HG03196 (cell line): ENCODE measurements at regions not wholly inside any gene's neighbourhood (a gene's known extent, or its start where the extent isn't known, plus 50 kb on each side); places are given as distances from the start of the nearest gene placed in this dataset.
"Not testable (repeated sequence)": the region's sequence is repeated elsewhere in the genome, so short reads cannot be mapped to it uniquely, and the experiment has no call there.

Experiments used
- ATAC-seq: cut with Tn5 transposase; IDR thresholded peaks from one replicate; pipeline ENCODE4 v1.9.1; 2021; ENCODE audit not compliant: unreplicated experiment

DNA sequence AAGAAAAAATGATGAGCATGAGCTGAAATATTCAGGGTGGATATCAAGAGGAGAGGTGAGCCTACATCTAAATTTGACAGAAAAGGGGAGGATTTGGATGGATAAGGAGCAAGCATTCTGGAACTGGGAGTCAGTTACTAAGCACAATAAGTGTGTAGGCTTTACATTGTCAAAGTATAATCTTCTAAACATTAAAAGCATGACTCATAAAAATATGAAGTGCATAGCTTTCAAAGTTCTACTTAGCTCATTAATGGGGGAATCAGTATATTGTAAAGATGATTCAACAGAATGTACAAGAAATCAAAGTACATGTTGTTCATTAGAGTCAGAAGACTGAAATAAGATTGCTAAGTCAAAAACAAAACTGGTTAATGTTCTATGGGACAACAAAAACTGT, 248.0 kb upstream of the GAS1 start:
- ATAC-seq: no peak

- no peak for ATAC-seq
These were observed 250.2 kb upstream of the GAS1 start for GRCh38 chr9:87197349-87198130.

DNA sequence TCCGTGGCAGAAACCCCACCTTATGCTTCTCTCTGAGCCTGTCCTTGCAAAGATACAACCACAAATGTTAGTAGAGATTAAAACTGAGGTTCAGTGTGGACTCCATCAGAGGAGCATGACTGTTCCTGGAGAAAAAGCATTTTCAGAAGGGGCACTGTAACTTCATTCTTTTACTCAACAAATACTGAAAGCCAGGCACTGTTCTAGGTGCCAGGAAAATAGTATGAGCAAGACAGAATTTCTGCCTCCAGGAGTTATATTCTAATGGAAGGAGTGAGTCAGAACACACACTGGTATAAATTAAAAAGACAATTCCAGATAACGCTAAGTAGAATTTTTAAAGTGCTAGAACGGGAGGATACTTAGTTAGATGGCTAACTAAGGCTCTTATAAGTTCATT, 251.4 kb upstream of the GAS1 start:
- ATAC-seq: no peak

DNA sequence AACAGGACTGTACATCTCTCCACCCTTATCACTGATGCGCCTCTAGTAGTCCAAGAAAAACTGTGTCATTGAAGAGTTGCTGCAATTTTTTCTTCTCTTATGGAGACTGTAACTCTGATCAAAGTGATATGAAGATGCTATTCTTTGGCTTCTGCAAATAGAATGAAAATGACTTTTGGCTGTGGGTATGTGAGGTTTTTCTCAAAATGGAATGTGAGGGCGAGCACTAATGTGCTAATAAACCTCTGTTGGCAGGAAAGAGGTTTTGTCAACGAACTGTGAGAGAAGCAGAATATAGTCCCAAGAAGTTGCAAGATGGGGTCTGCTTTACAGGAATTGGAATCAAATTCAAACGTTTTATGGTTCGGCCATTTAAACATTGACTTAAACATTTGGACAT, 252.0 kb upstream of the GAS1 start:
- no peak for ATAC-seq

- ATAC-seq: no peak
These were observed 252.5 kb upstream of the GAS1 start for GRCh38 chr9:87199782-87200181.

DNA sequence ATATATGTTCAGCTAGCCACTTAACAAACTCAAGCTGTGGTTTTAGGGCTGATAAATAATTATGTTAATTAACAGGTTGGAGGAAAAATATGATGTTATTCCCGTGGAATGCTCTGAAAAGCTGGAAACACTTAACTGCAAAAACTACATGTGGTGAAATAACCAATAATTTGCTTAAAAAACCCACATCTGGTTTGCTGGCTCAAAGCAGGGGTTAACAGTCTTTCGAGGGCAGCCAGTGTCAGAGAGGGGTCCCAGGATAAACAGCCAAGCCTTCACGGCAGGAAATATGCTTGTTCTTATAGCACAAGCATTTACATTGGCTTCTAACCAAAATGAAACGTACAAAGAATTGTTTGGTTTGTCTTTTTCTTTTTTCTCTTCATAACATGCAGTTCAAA, 254.0 kb upstream of the GAS1 start:
- no peak for ATAC-seq

DNA sequence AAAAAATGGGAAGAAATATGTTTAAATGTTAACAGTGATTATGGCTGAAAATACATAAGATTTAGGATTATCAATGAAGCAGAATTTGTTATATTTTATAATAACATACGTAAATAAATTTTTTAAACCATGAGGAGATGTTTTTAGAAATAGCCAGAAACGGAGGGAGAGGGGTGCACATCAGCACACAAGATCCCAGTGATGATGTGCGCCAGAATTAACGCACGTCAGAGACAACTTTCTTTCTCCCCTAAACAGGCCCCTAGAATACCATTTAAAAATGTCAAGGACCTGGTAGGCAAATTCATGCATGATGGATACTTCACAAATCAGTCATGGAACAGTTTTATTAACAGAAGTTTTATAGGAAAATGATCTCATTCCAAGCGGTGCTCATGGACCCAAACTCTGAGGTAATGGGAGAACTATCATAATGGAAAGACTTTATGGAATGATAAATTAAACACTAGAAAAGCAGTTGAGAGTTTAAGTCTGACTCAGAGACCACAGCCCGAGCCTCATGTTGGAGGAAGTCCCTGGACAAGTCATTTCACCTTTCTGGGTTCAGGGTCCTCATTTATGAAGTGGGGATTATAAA, 258.9 kb upstream of the GAS1 start:
- no peak for ATAC-seq

GRCh38 chr9:87210658-87211057, 263.4 kb upstream of the GAS1 start:
- not testable (repeated sequence) for ATAC-seq

DNA sequence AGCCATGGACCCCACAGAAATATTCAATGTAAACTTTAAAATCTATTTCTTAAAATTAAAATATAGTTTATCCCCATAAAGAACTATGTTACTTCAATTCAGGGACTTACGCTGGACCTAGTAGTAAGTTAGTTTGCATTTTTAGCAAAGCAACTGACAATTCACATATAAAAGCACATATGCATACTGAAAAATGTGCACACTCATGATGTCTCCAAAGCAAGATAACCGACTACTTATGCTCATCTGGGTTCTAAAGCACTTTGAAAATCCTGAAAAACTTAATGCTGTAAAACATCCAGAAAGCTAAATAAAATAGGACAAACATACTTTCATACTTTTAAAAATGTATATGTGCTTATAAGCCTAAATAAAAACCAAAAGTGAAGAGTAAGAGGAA, 264.4 kb upstream of the GAS1 start:
- ATAC-seq: no peak

GRCh38 chr9:87212605-87213021, 265.3 kb upstream of the GAS1 start:
- ATAC-seq: no peak

DNA sequence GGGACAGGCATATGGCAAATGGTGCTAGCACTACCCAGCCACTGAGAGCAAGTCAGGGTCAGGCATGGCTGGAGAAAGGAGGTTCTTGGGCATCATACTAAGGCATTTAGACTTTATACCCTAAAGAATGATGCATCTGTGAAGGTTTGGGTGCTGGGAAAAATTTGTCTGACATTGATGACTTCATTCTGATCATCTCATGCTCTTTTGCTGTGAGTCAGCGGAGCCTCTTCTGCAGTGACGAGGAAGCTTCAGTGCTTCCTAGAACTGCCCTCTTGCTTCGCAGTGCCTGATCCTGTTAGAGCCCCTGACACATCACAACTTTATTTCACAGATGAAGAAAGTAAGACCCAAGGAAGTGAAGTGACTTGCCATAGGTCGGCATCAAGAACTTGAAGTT, 266.6 kb upstream of the GAS1 start:
- ATAC-seq: no peak

DNA sequence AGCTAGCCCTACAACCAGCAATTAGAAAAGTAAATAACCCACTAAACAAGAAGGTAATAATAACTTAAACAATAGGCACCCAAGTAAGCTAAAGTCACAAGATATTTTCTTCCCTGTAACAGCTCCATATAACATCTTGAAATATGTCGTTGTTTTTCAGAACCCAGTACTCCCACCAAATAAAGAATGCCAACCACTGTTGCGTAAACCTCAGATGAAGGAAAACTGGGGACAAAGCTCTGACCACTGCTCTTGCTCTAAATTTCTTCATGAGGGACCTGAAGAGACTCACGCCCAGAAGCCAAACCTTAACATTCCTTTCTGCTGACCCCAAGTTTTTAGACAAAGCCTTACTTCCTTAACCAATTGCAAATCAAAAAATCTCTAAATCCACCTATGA, 267.7 kb upstream of the GAS1 start:
- no peak for ATAC-seq

GRCh38 chr9:87216036-87216435, 268.7 kb upstream of the GAS1 start:
- no peak for ATAC-seq

DNA sequence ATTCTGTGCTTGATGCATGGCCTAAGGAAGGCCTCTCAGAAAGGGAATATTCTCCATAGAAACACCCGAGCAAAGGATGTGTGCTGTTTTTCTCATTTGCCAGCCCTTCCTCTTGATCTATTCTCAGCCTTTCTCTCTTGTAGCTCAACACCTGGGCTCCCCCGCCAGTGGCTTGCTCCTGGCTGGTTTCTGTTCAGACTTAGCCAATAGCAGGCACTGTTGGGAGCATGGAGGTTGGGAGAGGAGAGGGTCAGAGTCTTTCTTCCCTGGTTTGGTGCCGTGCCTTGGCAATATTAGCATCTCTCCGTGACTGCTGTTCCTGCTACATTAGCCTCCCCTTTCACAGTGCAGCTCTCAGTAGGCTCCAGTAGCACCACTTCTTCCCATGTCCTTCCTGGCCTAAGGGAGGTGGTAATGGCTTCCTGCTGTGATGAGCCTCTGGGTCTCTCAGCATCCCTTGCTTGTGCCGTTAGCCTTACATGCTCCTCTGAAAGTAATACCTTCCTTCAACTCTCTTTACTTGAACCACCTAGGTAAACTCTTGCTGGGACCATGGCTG, 269.7 kb upstream of the GAS1 start:
- no peak for ATAC-seq

DNA sequence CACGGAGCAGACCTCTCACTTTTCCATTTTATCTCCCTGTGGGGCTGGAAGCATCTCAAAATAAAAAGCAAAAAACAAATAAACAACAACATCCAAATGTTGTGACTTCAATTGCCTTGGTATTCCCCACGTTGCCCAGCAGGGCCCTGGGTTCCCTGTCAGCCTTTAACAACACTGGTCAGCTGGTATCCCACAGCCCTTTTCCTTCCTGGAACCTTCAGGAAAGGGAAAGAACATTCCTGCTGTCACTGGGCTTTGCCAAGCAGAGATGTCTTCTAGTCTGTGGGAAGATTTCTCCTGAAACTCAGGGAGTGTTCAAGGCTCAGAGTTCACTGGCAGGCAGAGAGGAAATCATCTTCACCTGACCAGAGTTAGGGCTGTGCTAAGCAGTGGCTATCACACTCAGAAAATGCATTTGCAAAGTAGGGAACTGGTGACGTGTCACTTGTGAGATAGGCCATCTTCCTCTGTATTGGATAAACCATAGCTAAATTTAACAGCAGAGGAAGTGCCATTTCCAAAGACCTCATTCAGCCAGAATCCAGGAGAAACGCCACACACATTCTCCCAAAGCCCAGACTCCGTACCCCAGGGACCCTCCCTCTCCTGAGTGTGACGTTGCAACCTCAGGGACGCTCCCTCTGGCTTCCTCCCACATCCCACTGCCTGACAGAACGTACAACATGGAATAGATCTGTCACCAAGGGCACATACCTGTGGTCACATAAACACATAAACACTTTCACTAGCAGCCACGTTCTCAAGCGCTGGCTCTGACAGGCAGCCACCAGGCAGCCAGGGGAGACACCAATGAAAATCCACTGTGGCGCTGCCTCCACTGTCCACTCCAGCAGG, 274.0 kb upstream of the DAPK1 start:
- no peak for ATAC-seq

DNA sequence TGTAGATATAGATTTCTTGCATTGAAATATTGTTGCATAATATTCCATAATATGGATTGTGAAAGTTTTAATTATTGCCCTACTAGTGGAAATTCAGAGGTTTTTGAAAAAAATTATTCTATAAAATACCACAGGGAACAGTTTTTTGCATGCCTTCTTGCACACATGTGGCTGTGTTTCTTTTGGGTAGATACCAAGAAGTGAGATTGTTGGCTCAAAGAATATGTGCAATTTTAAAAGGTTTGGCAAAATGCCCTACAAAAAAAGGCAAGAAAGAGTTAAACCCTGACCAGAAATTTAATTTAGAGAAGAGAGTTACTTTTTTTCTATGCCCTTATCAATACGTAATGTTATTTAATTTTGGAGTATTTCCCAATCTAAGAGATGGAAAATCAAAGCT, 270.8 kb upstream of the DAPK1 start:
- ATAC-seq: no peak

DNA sequence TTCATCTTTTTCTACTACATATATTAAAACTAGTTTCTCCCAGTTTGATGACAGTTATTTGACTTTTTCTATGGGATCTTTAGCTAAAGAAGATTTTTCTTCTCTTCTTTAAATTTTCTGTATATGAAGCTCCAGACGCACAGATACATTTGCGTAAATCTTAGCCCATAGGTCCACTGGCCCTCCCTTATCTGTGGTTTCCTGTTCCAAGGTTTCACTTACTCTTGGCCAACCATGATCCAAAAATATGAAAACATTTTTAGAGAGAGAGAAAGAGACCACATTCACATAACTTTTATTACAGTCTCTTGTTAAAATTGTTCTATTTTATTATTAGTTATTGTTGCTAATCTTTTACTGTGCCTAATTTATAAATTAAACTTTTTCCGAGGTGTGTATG, 270.2 kb upstream of the DAPK1 start:
- ATAC-seq: no peak

DNA sequence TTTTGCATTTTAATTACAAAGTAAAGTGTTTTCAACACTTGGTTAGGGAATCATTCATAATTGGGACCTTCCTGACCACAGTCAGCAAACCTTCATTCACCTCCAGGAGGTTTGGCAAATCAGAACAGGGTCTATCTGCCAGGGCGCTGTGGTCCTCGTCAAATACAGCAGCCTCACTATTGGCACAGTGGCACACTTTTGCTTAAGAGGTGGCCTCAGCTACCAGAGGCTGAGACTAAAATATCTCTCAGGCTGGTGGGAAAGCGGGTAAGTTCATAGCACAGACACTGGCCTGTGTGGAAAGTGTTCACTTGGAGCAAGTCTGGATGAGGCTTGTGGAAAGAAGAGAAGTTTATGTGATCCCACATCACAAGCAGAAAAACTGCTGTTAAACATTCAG, 268.6 kb upstream of the DAPK1 start:
- ATAC-seq: no peak

- no peak for ATAC-seq
These were observed 264.2 kb upstream of the DAPK1 start for GRCh38 chr9:87233431-87233830.

DNA sequence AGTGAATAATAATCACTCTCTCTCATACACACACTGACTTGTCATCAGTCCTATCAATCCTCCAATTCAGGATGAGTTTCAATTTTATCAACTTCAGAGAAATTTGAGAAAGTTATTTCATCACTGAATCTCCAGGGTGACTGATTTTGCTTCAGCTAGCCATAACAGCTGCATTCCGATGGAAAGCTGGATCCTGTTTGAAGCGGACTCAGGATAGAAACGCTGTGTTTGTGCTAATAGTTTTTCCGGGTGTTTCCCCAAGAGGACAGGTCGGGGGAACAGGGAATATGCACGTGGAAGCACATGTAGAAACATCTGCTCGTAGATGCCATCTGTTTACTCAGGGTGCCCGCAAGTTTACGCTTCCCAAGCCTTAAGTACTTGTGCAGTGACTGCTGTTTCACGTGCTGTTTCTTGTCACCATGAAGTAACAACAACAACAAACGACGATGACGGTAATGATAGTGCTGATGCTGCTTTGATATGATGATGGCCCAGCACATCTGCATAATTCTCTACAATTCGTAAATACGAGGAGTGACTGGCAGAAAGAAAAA, 263.7 kb upstream of the DAPK1 start:
- no peak for ATAC-seq

- ATAC-seq: no peak
These were observed 262.8 kb upstream of the DAPK1 start for GRCh38 chr9:87234854-87235253.
